IMR-90 (cell line): ENCODE measurements at regions not wholly inside any gene's neighbourhood (a gene's known extent, or its start where the extent isn't known, plus 50 kb on each side); places are given as distances from the start of the nearest gene placed in this dataset.

Experiments used
- ATAC-seq: fragments of 200-7000 bp; cut with Tn5 transposase; 2 replicates; pipeline ENCODE4 v1.9.1; 2020; ENCODE audit warnings: low read depth, mild to moderate bottlenecking, moderate library complexity
- BruUV-seq: library from RNA; stranded (reverse); fragments of 400-500 nt; replicated peaks from 2 replicates; lab custom pipeline; 2021; lab: Mats Ljungman, UMichigan
- CTCF ChIA-PET: fragments of 300-600 bp; formaldehyde crosslinking; extraction: SDS; loops from one replicate; lab custom pipeline; 2021; ENCODE audit warnings: antibody characterized with exemption; lab: Yijun Ruan, JAX
- POLR2A ChIA-PET: fragments of 300-600 bp; sonication (Branson Sonifier 250); formaldehyde crosslinking; loops from one replicate; lab custom pipeline; 2022; ENCODE audit warnings: antibody characterized with exemption; ENCODE audit not compliant: unreplicated experiment; lab: Charles Lee
- DNase-seq: peaks from one replicate; pipeline ENCODE4 v3.0.0; 2013
- H2AFZ ChIP-seq: replicated peaks from 2 replicates; pipeline ENCODE3; 2013; ENCODE audit warnings: low read length, mild to moderate bottlenecking; ENCODE audit not compliant: poor library complexity
- H2AK5ac ChIP-seq: 2 replicates; pipeline ENCODE4 v1.6.1; 2013; ENCODE audit warnings: low read depth, low read length, inconsistent platforms
- H2AK9ac ChIP-seq: replicated peaks from 2 replicates; pipeline ENCODE3; 2013; ENCODE audit warnings: mild to moderate bottlenecking, low read depth, low read length, moderate library complexity; ENCODE audit not compliant: poor library complexity
- H2BK120ac ChIP-seq: 2 replicates; pipeline ENCODE4 v1.6.1; 2013; ENCODE audit warnings: low read depth, low read length, inconsistent platforms
- H2BK15ac ChIP-seq: 3 replicates; pipeline ENCODE4 v1.6.1; 2013; ENCODE audit warnings: low read depth, low read length, inconsistent platforms
- H2BK20ac ChIP-seq: 2 replicates; pipeline ENCODE4 v1.6.1; 2013; ENCODE audit warnings: low read depth, mild to moderate bottlenecking, inconsistent platforms, low read length, moderate library complexity
- H2BK5ac ChIP-seq: 2 replicates; pipeline ENCODE4 v1.6.1; 2013; ENCODE audit warnings: mild to moderate bottlenecking, low read depth, low read length, inconsistent platforms; ENCODE audit not compliant: poor library complexity, severe bottlenecking
- H3K14ac ChIP-seq: replicated peaks from 2 replicates; pipeline ENCODE4 v1.6.1; 2013; ENCODE audit warnings: low read depth, low read length, inconsistent platforms
- H3K18ac ChIP-seq: 2 replicates; pipeline ENCODE4 v1.6.1; 2013; ENCODE audit warnings: low read depth, low read length, control low read depth
- H3K23ac ChIP-seq: 2 replicates; pipeline ENCODE4 v1.6.1; 2013; ENCODE audit warnings: low read depth, low read length, inconsistent platforms
- H3K27ac ChIP-seq: 2 replicates; pipeline ENCODE4 v1.5.1; 2013; ENCODE audit warnings: mild to moderate bottlenecking, control low read depth, low read length; ENCODE audit not compliant: insufficient read depth
- H3K27me3 ChIP-seq: 2 replicates; pipeline ENCODE4 v1.6.1; 2013; ENCODE audit warnings: low read length; ENCODE audit not compliant: control insufficient read depth, insufficient read depth
- H3K36me3 ChIP-seq: 2 replicates; pipeline ENCODE4 v1.6.1; 2013; ENCODE audit warnings: low read length, mixed read lengths; ENCODE audit not compliant: control insufficient read depth, insufficient read depth
- H3K4ac ChIP-seq: 2 replicates; pipeline ENCODE4 v1.6.1; 2013; ENCODE audit warnings: low read depth, low read length, inconsistent platforms
- H3K4me1 ChIP-seq: 2 replicates; pipeline ENCODE4 v1.6.1; 2013; ENCODE audit warnings: low read length, mixed read lengths; ENCODE audit not compliant: control insufficient read depth, insufficient read depth
- H3K4me2 ChIP-seq: 2 replicates; pipeline ENCODE4 v1.6.1; 2013; ENCODE audit warnings: low read depth, mild to moderate bottlenecking, control low read depth, low read length, moderate library complexity
- H3K4me3 ChIP-seq: 2 replicates; pipeline ENCODE4 v1.5.1; 2013; ENCODE audit warnings: low read depth, mild to moderate bottlenecking, control low read depth, low read length, moderate library complexity; ENCODE audit not compliant: insufficient read depth
- H3K56ac ChIP-seq: 2 replicates; pipeline ENCODE4 v1.6.1; 2013; ENCODE audit warnings: low read length, inconsistent platforms; ENCODE audit not compliant: insufficient read depth; ENCODE audit errors: extremely low read depth
- H3K79me1 ChIP-seq, 2 experiments: 2 replicates each; pipeline ENCODE4 v1.6.1; 2013; ENCODE audit warnings: low read length in 2 of 2, inconsistent platforms in 1 of 2, low read depth in 1 of 2
- H3K9ac ChIP-seq: 2 replicates; pipeline ENCODE4 v1.6.1; 2013; ENCODE audit warnings: low read depth, low read length, control low read depth
- H3K9me1 ChIP-seq: 2 replicates; pipeline ENCODE4 v1.6.1; 2013; ENCODE audit warnings: low read length, inconsistent platforms; ENCODE audit not compliant: insufficient read depth
- H3K9me3 ChIP-seq: 2 replicates; pipeline ENCODE4 v1.6.1; 2013; ENCODE audit warnings: low read length; ENCODE audit not compliant: control insufficient read depth, insufficient read depth
- H4K20me1 ChIP-seq: 2 replicates; pipeline ENCODE4 v1.6.1; 2013; ENCODE audit warnings: low read length, inconsistent platforms; ENCODE audit not compliant: insufficient read depth
- H4K5ac ChIP-seq: 2 replicates; pipeline ENCODE4 v1.6.1; 2013; ENCODE audit warnings: mild to moderate bottlenecking, low read depth, low read length, control low read depth
- H4K8ac ChIP-seq, 2 experiments: 2 replicates each; pipeline ENCODE4 v1.6.1; 2013; ENCODE audit warnings: low read depth in 2 of 2, low read length in 2 of 2, control low read depth in 1 of 2, inconsistent platforms in 1 of 2
- H4K91ac ChIP-seq: 2 replicates; pipeline ENCODE4 v1.6.1; 2013; ENCODE audit warnings: low read depth, low read length, inconsistent platforms; ENCODE audit not compliant: insufficient read depth
- FOS ChIP-seq: fragments of 150-350 bp; IDR thresholded peaks from 2 replicates; pipeline ENCODE4 v1.6.1; 2016; ENCODE audit warnings: low read depth, low read length
- MAFK ChIP-seq: IDR thresholded peaks from 2 replicates; pipeline ENCODE4 v1.6.1; 2012; ENCODE audit warnings: low read depth, low read length, improper control_type of control experiment
- MAZ ChIP-seq: IDR thresholded peaks from 2 replicates; pipeline ENCODE4 v1.6.1; 2012; ENCODE audit warnings: low read depth, mild to moderate bottlenecking, low read length, improper control_type of control experiment, moderate library complexity, borderline replicate concordance
- MXI1 ChIP-seq: IDR thresholded peaks from 2 replicates; pipeline ENCODE4 v1.6.1; 2012; ENCODE audit warnings: low read depth, mild to moderate bottlenecking, low read length, moderate library complexity, borderline replicate concordance
- WGBS, 2 experiments: methylation state at CpG; one replicate each; pipeline versions ENCODE4 v1.1.5 to v1.1.7; 2013; ENCODE audit warnings: missing lambda C conversion rate in 2 of 2; ENCODE audit not compliant: insufficient read length in 1 of 2; ENCODE audit errors: extremely low coverage in 2 of 2; 5-methylcytosine and 5-hydroxymethylcytosine counted together
- dilution Hi-C: fragments of 300-500 bp; cut with HindIII; formaldehyde crosslinking; loops from one replicate; pipeline ENCODE4 v1.14.3; 2018; ENCODE audit warnings: low sequenced_read_pairs; ENCODE audit not compliant: unreplicated experiment
- in situ Hi-C: fragments of 300-500 bp; cut with MboI; formaldehyde crosslinking; loops from 3 replicates; pipeline ENCODE4 v1.14.3; 2019; ENCODE audit warnings: low sequenced_read_pairs, inconsistent platforms, mixed read lengths
- intact Hi-C: fragments of 100-400 bp; cut with micrococcal nuclease; formaldehyde crosslinking; loops from 2 replicates; pipeline ENCODE4 v1.10.0; 2022
- TF ChIP-seq, protein P1 (sequence below): conservative IDR thresholded peaks from 2 replicates; pipeline ENCODE4 v1.5.1; 2012; ENCODE audit warnings: mild to moderate bottlenecking, low read depth, low read length, improper control_type of control experiment

DNA sequence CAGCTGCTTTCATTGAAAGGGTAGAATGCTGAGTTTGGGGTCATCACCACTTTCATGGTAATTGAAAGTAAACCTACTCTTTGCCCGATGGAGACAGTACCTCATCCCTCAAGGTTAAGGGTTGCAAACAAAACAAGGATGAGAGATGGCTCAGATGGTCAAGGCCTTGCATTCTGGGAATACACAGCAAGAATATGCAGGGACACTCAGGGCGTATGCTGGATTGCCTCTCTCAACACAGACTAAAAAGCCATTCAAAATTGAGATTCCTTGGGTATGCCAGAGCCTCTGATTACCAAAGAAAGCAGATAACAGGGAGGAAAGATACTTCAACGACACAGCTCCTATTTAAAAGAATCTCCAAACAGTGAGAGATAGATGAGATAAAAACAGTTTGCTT is 310.4 kb downstream of the ARAP2 start:
- intact Hi-C loops (no loop called here), in situ Hi-C loops (no loop called here)
- WGBS, 2 experiments = no CpG with 5 or more reads among the region's 3 CpGs

More for the DNA sequence above, 310.4 kb downstream of the ARAP2 start:
- ATAC-seq = no peak
- Histone ChIP-seq H2AFZ (no peak overlapping the region), H4K91ac (no peak overlapping the region), H3K9me1 (no peaks in the 10 kb centered on the region), H3K79me1 (no peaks in the 10 kb centered on the region), H4K20me1 (no peaks in the 10 kb centered on the region), H3K4ac (no peak overlapping the region), H3K23ac (no peak overlapping the region), H3K4me3 (no peak overlapping the region), H3K27me3 (no peaks in the 10 kb centered on the region), H2AK9ac (no peak overlapping the region), H2AK5ac (no peak overlapping the region), H3K9me3 (no peaks in the 10 kb centered on the region), H4K5ac (no peak overlapping the region), H3K14ac (no peak overlapping the region), H3K18ac (no peak overlapping the region), H3K36me3 (no peaks in the 10 kb centered on the region), H3K9ac (no peak overlapping the region), H2BK15ac (no peak overlapping the region), H2BK5ac (no peak overlapping the region), H3K27ac (no peak overlapping the region), H2BK20ac (no peak overlapping the region), H2BK120ac (no peak overlapping the region), H3K4me2 (no peak overlapping the region), H3K56ac (no peak overlapping the region), H3K4me1 (no peaks in the 10 kb centered on the region), H4K8ac (no peak overlapping the region)
- no peak for DNase-seq
- dilution Hi-C loops = no loop called here
- CTCF ChIA-PET = no interaction called here
- no peak for TF ChIP-seq MXI1
- TF ChIP-seq MAFK = no peak
- TF ChIP-seq, protein P1, sequence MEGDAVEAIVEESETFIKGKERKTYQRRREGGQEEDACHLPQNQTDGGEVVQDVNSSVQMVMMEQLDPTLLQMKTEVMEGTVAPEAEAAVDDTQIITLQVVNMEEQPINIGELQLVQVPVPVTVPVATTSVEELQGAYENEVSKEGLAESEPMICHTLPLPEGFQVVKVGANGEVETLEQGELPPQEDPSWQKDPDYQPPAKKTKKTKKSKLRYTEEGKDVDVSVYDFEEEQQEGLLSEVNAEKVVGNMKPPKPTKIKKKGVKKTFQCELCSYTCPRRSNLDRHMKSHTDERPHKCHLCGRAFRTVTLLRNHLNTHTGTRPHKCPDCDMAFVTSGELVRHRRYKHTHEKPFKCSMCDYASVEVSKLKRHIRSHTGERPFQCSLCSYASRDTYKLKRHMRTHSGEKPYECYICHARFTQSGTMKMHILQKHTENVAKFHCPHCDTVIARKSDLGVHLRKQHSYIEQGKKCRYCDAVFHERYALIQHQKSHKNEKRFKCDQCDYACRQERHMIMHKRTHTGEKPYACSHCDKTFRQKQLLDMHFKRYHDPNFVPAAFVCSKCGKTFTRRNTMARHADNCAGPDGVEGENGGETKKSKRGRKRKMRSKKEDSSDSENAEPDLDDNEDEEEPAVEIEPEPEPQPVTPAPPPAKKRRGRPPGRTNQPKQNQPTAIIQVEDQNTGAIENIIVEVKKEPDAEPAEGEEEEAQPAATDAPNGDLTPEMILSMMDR = no peak
- no peak for TF ChIP-seq MAZ
- no peak for TF ChIP-seq FOS
- BruUV-seq = no TSS peak
- POLR2A ChIA-PET = no interaction called here
